GM18873 (cell line): ENCODE measurements at regions not wholly inside any gene's neighbourhood (a gene's known extent, or its start where the extent isn't known, plus 50 kb on each side); places are given as distances from the start of the nearest gene placed in this dataset.

ENCODE experiments used
- ATAC-seq: cut with Tn5 transposase; IDR thresholded peaks from one replicate; pipeline ENCODE4 v1.9.1; 2021; ENCODE audit warnings: mild to moderate bottlenecking, moderate library complexity, moderate number of reproducible peaks; ENCODE audit not compliant: unreplicated experiment, low FRiP score

DNA sequence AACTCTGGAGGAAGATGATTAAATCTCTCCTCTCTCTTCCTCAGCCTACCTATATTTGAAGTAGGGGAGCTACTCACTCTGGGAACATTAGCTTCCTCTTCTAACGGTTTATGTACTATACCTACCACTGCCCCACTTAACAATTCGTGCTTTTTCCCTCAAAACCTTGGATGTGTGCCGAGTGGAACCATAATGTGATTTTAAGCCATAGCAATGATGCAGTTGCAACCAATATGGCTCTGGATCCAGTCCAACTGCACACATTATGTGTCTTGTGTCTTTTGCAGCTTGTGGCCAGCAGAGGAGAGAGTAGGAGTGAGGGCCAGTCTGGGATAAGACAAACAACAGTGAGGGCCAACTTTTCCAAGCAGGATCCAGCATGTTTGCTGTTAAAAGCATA lies 170.7 kb downstream of the GATA3 start:
- ATAC-seq: no peak

DNA sequence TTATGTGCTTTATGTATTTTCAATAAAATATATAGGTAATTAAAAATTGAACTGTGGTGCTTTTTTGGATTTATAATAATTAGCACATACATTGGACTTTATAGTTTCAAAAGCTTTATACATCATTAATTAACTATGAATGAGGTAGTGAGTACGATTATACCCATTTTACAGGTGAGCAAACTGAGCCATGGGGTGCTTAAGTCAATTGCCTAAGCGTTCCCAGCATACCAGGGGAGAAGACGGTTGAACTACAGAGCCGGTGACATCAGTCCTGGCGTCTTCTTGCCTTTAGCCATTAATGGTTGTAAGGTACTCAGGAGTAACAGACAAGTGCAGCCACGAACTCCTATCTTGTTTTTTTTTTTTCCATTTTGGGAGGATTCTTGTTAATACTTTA lies 172.8 kb downstream of the GATA3 start:
- ATAC-seq: no peak

DNA sequence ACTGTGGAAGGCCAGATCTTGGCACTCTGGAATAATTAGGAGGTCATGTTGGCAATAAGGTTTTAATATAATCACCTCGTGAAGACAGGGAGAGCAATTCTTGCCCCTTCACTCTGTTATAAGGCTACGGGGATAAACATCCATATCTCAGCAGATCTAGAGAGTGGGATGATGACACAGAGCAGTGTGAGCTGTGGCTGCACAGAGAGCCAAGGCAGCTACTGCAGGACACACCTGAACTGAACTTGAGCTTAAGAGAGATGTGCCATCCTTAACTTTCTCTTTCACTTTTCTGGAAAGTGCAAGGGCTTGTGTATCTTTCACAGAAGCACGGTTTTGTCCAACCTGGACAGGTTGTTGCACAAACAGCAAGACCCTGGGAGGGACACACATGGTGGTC lies 174.7 kb downstream of the GATA3 start:
- no peak for ATAC-seq

DNA sequence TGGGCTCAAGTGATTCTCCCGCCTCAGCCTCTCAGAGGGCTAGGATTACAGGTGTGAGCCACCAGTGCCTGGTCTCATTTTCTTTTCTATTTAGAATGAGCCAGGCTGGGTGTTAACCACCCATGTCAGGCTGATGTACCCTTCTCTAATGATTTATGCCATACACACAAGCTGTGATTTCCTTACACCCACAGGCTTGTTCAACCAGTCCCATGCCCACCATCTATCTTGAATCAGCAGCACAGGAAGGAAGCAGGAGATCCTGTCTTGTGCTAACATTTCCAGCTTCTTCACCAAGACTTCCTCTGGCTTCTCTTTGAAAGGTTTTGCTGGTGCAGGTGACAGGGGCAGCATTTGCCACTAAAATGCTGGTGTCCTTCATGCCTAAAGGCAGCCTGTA lies 176.4 kb downstream of the GATA3 start:
- ATAC-seq: no peak

DNA sequence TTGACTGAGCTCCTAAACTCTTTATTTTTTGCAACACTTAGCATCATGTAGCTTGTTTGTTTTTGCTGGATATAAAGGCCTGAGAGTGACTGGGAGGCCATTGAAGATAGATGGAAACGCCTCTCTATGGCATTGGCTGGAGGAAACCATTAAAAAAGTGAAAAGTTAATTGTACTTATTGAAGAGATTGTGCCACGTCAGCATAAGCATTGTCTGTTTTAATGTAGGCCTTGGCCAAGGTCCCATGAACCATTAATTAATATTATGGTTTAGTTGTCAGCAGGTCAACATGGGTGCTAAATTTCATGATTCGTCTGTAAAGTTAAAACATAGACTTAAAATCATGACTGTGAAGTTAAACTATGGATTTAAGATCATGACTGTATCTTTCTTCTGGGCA lies 178.6 kb downstream of the GATA3 start:
- no peak for ATAC-seq

DNA sequence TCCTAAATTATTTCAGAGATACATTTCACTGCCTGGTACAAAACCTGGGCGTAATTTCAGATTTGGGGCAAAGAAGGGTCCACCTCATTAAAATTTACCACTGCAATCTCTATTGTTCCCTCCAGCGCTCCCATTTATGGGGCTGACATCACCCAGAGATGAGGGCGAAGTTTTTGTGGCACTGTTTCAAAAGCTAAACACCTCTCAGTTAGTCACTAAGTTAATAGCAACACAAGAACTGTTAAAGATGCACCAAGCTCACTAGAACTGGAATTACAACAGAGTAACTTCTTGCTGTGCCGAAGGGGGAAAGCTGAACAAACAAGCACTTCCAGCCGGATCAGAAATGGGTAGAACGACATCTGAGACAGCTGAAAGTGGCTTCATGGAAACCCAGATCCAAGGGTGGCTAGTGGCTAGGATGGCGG lies 179.4 kb downstream of the GATA3 start:
- no peak for ATAC-seq

DNA sequence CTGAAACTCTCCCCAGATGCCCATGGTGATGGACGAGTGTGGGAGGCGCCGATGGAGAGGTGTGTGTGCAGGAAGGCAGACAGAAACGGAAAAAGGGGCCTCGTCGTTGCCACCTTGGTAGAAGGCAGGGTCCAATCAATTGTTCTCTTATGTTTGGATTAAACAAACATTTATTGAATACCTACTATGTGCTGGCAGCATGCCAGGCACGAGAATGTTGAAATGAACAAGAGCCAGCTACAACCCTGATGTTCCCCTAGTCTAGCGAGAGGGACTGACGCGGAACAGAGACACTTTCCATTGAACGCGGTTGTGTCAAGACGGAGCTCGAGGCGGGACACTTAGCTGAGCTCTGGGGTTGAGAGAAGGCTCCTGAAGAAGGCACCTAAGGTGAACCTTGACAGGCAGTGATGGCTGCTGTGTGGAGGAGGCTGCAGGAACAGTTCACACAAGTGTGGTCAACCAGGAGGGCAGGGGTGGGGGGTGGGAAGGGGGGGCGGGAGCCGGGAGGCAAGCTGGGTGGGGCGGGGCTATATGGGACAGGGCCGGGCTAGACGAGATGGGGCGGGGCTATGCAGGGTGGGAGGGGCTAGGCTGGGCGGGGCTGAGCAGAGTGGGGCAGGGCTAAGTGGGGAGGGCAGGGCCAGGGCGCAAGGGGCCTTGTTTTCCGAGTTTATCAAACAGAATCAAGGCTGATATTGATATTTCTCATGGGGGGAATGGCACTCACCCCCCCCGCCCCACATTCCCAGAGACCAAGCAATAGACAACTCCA lies 181.0 kb downstream of the GATA3 start:
- ATAC-seq: no peak

DNA sequence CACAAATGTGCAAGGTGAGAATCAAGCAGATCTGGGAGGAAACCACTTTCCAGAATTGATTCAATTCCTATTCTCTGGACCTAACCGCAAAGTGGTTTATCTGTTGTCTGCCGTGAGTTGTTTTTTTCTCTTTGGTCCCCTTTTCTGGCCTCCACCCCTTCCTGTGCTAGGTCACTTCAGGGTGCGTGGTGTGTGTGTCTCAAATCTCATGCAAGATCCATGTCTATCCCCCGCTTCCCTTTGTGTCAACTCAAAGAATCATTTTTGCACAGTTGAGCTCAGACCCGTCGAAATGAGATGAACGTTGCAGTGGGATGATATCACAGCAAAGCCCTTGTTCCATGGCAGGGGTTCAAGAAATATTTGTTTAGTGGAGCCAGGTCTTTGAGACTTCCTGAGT lies 184.5 kb downstream of the GATA3 start:
- no peak for ATAC-seq

DNA sequence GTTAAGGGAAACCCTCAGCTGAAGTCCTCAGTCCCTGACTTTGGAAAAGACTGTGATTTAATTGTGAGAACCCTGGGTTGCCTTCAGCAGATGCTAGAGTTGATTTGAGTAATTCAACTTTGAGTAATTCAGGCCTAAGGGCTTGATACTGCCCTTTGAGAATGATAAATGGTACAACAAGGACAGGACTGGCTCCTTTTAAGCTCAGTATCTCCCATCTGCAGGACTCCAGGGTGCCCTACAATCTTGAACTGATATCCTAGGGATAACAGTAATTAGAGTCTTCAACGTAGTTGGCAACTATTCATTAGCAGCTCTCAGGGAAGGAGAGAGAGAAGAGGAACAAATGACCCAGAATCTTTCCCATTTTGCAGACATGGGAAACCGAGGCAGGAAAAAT lies 186.4 kb downstream of the GATA3 start:
- ATAC-seq: no peak

DNA sequence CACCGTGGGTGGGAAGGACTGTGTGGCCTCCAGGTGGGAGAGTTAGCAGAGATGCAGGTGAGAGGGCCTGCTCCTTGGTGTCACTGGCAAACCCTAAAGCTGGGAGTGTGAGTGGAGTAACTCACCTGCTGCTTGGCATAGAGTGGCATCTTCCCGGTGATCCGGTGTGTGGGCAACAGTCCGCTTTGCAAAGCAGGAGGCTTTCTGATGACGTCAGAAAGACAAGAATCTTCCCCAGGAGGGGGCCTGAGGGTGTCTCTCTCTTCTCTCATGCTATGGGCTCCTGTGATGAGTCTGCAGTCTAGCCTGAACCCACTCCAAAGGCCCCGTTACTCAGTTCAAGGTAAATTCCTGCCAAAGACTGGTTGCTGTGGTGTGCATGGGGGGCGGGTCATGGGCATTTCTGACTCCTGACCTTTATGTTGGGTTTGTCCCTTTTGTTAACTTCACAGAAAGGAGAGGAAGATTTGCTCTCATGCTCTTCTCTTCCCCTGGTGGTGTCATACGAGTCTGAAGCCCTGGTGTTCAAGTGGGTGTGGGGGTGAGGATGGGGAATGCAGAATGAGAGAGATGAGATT lies 187.9 kb downstream of the GATA3 start:
- no peak for ATAC-seq

DNA sequence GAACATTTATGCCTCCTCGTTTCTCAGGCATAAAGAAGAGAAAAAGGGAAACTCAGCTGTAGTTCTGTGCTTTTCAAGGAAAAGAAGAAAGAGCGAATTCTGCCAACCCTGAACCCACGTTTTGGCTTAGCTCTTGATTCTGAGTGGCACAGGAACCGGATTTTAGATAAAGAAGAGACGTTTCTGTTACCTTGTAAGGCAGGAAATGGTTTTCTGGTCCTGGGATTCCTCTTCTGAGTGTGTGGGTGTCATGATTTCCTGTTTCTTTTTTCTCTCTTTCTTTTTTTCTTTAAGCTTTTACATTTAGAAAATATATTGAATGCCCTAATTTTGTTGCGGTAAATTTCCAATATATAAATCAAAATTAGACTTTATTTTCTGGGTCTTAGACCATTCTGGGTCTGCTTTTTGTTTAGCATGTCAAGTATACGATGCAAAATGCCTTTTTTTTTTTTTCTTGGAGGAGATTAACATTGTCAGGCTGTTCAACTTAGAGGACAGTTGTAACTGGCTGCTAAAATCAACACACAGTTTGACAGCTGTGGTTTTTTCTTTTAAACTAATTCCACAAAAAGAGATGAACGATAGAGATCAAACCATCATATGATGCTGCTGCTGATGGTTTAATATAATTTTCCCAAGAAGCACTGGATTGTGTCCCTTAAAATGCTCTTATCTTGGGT lies 190.8 kb downstream of the GATA3 start:
- no peak for ATAC-seq

DNA sequence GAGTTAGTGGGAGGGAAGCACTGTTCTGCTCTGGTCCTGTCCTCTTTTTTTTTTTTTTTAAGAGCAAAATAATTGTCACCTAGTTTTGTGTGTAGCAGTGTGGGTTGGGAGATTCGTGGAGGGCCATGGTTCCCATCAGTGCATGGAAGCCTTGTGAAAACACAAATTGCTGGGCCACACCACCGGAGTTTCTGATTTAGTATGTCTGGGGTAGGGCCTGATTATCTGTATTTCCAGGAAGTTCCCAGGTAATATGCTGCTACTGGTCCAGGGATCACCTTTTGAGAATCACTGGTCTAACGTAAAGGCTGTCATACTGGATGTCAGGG lies 191.3 kb downstream of the GATA3 start:
- no peak for ATAC-seq

DNA sequence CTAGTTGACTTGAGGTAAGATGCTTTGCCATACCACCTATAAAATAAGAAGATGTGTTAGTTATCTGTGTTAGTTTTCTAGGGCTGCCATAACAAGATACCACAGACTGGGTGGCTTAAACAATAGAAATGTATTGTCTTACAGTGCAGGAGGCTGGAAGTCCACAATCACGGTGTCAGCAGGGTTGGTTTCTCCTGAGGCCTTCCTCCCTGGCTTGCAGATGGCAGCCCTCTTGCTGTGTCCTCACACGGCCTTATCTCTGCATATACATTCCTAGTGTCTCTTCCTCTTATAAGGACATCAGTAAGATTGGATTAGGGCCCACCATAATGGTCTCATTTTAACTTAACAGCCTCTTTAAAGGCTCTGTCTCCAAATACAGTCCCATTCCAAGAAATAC lies 192.1 kb downstream of the GATA3 start:
- no peak for ATAC-seq

DNA sequence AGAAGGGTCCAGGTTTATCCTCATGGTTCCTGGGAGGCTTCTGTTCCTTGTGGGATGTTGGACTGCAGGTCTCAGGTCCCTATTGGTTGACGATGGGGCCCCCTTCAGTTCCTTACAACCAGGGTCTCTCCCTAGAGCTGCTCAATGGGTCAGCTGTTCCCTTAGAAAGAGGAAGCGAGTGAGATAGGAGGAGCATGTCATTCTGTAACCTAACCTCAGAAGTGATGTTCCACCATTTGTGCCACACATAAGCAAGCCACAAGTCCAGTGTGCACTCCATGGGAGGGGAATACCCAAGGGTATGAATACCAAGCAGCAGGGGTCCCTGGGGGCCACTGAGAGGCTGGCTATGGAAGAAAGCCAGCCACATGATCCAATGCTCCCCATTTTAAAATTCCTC lies 192.7 kb downstream of the GATA3 start:
- no peak for ATAC-seq

DNA sequence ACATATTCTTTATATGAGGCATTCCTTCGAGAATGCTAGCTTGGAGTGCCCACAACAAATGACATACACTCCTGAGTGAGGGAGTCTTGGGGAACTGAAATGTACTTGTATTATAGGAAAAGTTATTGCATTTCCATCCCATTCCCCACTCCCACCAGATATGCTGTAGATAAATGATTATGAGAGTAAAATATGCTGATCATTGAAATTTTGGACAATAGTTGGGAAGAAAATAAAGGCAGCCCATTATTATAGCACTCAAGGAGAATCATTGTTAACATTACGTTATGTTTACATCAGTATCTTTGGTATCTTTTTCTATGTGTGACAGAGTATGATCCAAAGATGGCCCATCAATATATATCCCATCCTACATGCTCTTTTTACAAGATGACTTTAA lies 194.4 kb downstream of the GATA3 start:
- no peak for ATAC-seq

DNA sequence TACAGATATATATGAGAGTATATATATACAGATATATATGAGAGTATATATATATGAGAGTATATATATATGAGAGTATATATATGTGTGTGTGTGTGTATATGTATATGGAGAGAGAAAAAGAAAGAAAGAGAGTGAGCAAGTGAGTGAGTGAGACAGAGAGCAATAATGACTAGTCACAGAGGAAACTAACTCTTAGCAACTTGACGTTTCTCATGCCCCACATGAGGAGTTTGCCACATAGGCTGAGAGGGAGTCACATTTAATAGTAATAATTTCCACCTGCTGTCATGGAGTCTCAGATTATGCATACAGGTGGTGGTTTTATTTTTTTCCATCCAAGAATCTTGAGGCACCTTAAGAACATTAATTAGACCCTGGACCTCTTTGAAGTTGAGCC lies 199.9 kb downstream of the GATA3 start:
- no peak for ATAC-seq

DNA sequence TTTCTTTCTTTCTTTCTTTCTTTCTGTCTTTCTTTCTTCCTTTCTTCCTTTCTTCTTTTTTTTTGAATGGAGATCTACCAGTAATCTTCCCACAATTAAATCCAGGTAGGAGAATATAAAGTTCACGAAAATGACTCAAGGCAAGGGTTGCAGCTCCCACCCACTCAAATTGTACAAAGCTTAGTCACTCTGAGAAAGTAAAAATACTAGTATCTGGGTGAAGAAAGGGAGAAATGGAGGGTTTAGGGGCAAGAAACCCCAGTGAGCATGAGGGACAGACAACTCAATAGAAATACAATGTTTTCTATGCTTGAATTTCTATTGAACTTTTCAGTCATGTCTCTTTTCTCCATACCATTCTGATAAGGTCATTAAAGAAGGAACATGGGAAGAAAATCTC lies 200.8 kb downstream of the GATA3 start:
- no peak for ATAC-seq

DNA sequence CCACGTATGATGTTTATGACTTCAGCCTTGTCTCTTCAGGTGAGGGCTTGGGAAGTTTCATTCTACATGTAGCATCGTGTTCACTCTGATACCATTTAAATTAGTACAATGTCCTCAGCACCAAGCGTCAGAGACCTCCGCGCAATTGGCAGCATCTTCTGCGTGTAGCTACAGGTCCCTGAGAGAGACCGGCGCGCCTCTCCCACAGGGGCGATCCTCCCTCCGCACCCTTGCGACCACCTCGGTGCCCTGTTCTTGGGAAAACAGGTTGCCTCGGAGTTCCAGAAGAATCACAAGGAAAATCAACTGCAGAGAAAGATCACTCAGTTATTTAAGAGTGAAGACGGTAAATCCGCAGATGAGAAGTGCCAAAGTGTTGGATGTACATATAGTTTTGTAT lies 206.2 kb downstream of the GATA3 start:
- ATAC-seq: no peak

DNA sequence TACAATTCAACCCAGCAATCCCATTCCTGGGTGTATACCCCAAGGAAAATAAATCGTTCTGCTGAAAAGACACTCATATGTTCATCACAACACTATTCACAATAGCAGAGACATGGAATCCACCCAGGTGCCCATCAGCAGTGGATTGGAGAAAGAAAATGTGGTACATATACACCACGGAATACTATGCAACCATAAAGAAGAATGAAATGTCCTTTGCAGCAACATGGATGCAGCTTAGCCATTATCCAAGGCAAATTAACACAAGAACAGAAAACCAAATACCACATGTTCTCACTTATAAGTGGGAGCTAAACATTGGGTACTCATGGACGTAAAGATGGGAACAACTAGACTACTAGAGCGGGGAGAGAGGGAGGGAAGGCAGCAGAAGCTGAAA lies 207.8 kb downstream of the GATA3 start:
- no peak for ATAC-seq

DNA sequence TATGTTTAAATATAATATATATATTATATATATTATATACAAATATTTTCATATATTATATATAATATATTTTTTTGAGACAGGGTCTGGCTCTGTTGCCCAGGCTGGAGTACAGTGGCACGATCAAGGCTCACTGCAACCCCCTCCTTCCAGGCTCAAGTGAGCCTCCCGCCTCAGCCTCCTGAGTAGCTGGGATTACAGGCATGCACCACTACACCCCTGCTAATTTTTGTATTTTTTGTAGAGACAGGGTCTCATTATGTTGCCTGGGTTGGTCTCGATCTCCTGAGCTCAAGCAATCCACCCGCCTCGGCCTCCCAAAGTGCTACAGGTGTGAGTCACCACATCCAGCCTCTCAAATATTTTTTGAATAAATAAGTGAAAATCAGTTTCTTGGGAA lies 215.5 kb downstream of the GATA3 start:
- no peak for ATAC-seq

DNA sequence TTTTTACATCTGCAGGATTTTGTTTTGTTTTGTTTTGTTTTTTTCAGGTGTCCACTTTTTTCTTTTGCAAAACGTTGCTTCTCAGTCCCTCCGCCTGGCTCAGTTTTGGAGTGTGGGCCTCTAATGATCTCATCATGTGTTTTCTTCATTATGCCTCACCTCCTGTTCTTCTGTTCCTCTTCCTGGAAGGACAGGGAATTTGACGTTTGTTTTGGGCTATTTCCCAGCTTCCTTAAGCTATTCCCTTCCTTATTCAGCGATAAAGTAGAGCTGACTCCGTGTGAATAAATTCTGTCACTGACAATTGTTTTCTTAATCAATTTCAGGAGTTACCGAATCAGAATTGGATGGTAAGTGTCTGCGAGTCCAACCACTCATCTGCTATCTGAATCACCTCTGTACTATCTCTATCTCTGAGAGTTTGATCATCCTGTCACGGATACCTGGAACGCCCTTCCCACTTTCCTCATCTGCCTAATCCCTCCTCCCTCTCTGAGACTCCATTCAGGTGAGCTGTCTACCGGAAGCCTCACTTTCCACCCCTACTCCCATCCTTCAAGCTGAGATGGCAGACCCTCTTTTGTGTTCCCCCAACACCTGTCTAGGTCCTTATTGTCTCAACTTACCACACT lies 218.4 kb downstream of the GATA3 start:
- ATAC-seq: no peak

DNA sequence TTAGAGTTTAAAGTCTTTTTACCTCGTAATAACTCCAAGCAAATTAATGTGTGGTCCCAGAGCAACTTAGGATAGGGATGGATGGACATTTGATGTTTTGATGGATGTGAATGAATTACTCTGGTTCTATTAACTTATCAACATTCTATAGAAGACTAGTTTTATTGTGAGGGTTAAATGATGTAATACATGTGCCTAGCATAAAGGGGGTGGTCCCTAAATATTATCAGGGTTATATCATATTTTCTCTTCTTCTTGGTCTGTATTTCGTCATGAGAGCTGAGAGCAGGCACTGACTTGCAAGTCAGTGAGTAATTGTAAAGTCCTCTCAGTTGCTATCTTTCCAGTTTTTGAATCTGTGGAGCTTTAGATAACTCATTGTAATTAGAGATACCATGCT lies 219.3 kb downstream of the GATA3 start:
- ATAC-seq: no peak
